Parathyroid adenoma (tissue), 2 donors: ENCODE measurements at regions not wholly inside any gene's neighbourhood (a gene's known extent, or its start where the extent isn't known, plus 50 kb on each side); places are given as distances from the start of the nearest gene placed in this dataset.

Experiments used
- H2AFZ ChIP-seq: fragments of 300-600 bp; sonication (generic); one replicate; pipeline ENCODE4 v1.7.0; 2017; ENCODE audit warnings: antibody characterized with exemption, mild to moderate bottlenecking
- H3K27ac ChIP-seq: fragments of 300-600 bp; sonication (generic); one replicate; pipeline ENCODE4 v1.7.0; 2017
- H3K27me3 ChIP-seq: fragments of 300-600 bp; sonication (generic); one replicate; pipeline ENCODE4 v1.7.0; 2017; ENCODE audit warnings: low read length; ENCODE audit not compliant: control insufficient read depth, insufficient read depth
- H3K36me3 ChIP-seq: fragments of 300-600 bp; sonication (generic); one replicate; pipeline ENCODE4 v1.7.0; 2017; ENCODE audit warnings: low read length; ENCODE audit not compliant: control insufficient read depth, insufficient read depth
- H3K4me1 ChIP-seq: fragments of 300-600 bp; sonication (generic); one replicate; pipeline ENCODE4 v1.7.0; 2017; ENCODE audit warnings: control low read depth
- H3K4me2 ChIP-seq: fragments of 300-600 bp; sonication (generic); one replicate; pipeline ENCODE4 v1.7.0; 2017; ENCODE audit warnings: low read length
- H3K4me3 ChIP-seq: fragments of 300-600 bp; sonication (generic); one replicate; pipeline ENCODE4 v1.7.0; 2017; ENCODE audit warnings: low read depth, low read length
- H3K79me2 ChIP-seq: fragments of 300-600 bp; sonication (generic); one replicate; pipeline ENCODE4 v1.7.0; 2017; ENCODE audit warnings: control low read depth
- H3K9ac ChIP-seq: fragments of 300-600 bp; sonication (generic); one replicate; pipeline ENCODE4 v1.7.0; 2017; ENCODE audit warnings: mild to moderate bottlenecking
- H3K9me3 ChIP-seq: fragments of 300-600 bp; sonication (generic); one replicate; pipeline ENCODE4 v1.7.0; 2017; ENCODE audit warnings: low read length; ENCODE audit not compliant: control insufficient read depth
- TF ChIP-seq, protein P1 (sequence below): fragments of 300-600 bp; sonication (generic); IDR thresholded peaks from one replicate; pipeline ENCODE4 v1.7.0; 2017; ENCODE audit warnings: antibody characterized with exemption, mild to moderate bottlenecking
- donor health status: primary hyperparathyroidism.

DNA sequence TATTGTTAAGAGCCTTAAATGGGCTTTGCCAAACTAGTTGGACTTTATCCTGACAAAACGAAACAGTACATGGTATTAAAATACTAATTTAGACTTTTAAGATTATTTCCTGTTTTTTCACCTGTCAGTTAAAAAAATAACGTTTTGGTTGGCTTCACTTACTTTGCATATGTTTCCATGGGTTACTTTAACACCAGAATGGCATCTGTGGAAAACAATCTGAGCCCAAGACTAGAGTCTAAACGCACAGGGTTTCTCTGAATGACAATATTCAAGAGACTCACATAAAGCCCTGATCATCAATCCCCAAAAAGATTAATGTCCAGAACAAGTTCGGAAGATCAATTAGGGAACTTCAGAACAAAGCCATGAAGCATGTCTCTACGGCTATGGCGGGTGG is 888.0 kb downstream of the EPHA4 start:
- no peak overlapping the region for H3K4me3 ChIP-seq

DNA sequence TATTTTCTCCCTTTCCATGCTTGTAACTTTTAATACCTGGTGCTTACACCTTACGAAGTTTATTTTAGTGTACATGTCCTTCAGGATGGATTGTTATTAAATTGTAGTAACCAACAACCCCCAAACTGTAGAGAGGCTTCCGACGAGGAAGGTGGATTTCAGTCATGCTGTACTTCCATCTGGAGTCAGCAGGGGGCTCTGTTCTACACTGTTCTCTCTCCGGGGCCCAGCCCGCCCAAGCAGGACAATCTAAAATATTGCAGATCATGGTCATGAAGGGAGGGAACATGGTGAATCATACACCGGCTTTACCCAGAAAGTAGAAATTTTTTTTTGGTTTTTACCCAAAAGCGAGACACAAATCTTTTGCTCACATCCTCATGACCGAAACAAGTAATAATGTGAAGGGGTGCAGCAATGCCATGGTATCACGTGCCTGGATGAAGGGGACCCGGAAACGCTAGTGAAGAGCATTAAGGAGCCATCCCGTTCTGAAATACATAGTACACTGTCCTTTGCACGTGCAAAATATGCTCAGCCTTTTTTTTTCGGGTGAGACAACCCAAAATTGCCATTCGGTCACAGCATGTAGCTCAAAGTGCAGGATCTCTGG is 884.8 kb downstream of the EPHA4 start:
- Histone ChIP-seq H3K9ac (no peak overlapping the region), H3K9me3 (no peaks in the 10 kb centered on the region), H2AFZ (no peak overlapping the region), H3K79me2 (no peaks in the 10 kb centered on the region), H3K4me2 (no peak overlapping the region), H3K27ac (no peak overlapping the region), H3K4me1 (no peaks in the 10 kb centered on the region), H3K4me3 (no peak overlapping the region), H3K36me3 (no peaks in the 10 kb centered on the region), H3K27me3 (no peaks in the 10 kb centered on the region)
- TF ChIP-seq, protein P1, sequence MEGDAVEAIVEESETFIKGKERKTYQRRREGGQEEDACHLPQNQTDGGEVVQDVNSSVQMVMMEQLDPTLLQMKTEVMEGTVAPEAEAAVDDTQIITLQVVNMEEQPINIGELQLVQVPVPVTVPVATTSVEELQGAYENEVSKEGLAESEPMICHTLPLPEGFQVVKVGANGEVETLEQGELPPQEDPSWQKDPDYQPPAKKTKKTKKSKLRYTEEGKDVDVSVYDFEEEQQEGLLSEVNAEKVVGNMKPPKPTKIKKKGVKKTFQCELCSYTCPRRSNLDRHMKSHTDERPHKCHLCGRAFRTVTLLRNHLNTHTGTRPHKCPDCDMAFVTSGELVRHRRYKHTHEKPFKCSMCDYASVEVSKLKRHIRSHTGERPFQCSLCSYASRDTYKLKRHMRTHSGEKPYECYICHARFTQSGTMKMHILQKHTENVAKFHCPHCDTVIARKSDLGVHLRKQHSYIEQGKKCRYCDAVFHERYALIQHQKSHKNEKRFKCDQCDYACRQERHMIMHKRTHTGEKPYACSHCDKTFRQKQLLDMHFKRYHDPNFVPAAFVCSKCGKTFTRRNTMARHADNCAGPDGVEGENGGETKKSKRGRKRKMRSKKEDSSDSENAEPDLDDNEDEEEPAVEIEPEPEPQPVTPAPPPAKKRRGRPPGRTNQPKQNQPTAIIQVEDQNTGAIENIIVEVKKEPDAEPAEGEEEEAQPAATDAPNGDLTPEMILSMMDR: peak; percentile 76

More for the DNA sequence above, 888.0 kb downstream of the EPHA4 start:
- no peaks in the 10 kb centered on the region for H3K27me3 ChIP-seq
- no peaks in the 10 kb centered on the region for H3K9me3 ChIP-seq
- H3K36me3 ChIP-seq: no peaks in the 10 kb centered on the region
- H3K4me2 ChIP-seq: no peak overlapping the region
- no peaks in the 10 kb centered on the region for H3K4me1 ChIP-seq
- H2AFZ ChIP-seq: no peak overlapping the region
- no peaks in the 10 kb centered on the region for H3K79me2 ChIP-seq
- H3K9ac ChIP-seq: no peak overlapping the region
- H3K27ac ChIP-seq: no peak overlapping the region
- TF ChIP-seq, protein P1: no peak

DNA sequence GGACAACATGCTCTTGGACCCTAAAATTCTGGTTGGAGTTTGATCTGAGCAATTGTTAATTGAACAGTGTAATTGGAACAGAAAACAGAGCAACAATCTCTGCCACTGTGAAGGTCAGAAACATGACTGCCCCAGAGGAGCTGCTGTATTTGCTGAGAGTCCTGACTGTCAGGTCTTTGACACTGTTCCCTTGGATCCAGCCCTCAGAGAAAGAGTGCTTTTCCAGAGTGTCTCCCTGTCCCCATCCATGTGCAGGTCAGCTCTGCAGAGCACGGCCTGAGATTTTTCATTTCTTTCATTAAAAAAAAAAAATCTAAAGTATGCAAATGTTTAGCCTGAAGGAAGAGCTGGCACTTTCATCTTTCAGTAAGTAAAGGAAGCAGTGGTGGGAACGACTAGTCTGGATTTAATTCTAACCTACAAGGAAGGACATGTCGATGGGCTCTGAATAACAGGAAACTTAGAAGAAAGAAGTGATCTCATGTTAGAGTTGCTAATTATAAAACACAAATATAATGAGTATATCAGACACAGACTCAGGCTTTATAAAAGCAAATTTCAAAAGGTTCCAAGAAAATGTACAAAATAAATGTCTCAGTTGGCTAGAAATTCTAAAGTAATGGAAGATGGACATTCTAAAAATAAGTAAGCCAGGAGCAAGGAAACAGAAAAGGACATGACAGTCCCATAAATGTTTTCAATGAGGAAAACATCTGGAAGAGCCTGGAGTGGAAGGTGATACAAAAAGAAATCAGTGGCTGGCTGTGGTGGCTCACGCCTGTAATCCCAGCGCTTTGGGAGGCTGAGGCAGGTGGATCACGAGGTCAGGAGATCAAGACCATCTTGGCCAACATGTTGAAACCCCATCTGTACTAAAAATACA is 876.5 kb downstream of the EPHA4 start:
- Histone ChIP-seq H2AFZ (no peak overlapping the region), H3K79me2 (no peaks in the 10 kb centered on the region), H3K4me2 (no peak overlapping the region), H3K36me3 (no peaks in the 10 kb centered on the region), H3K4me1 (no peaks in the 10 kb centered on the region), H3K27me3 (no peaks in the 10 kb centered on the region), H3K4me3 (no peak overlapping the region), H3K27ac (no peak overlapping the region), H3K9me3 (no peaks in the 10 kb centered on the region), H3K9ac (no peak overlapping the region)
- TF ChIP-seq, protein P1: no peak

DNA sequence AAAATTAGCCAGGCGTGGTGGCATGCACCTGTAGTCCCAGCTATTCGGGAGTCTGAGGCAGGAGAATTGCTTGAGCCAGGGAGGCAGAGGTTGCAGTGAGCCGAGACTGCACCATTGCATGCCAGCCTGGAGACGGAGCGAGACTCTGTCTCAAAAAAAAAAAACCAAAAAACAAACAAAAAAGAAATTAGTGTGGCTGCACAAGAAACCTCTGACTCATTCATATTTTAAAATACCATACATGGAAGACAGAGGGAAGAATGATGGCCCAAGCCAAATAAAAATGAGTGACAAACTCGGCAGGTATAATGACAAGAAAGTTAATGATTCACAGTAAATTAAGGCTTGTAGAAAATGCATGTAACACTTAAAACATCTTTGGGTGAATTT is 875.8 kb downstream of the EPHA4 start:
- H3K9me3 ChIP-seq: no peaks in the 10 kb centered on the region
- no peaks in the 10 kb centered on the region for H3K36me3 ChIP-seq
- H3K79me2 ChIP-seq: no peaks in the 10 kb centered on the region
- H3K27me3 ChIP-seq: no peaks in the 10 kb centered on the region
- no peak overlapping the region for H3K4me3 ChIP-seq
- no peak overlapping the region for H3K4me2 ChIP-seq
- no peaks in the 10 kb centered on the region for H3K4me1 ChIP-seq
- TF ChIP-seq, protein P1: no peak
- H2AFZ ChIP-seq: no peak overlapping the region
- H3K9ac ChIP-seq: no peak overlapping the region
- no peak overlapping the region for H3K27ac ChIP-seq
